GM12878 (cell line): ENCODE measurements at regions not wholly inside any gene's neighbourhood (a gene's known extent, or its start where the extent isn't known, plus 50 kb on each side); places are given as distances from the start of the nearest gene placed in this dataset.

ENCODE experiments used
- ATAC-seq: fragments of 200-7000 bp; cut with Tn5 transposase; 3 replicates; pipeline ENCODE4 v1.9.1; 2020; ENCODE audit warnings: mild to moderate bottlenecking, moderate library complexity
- BruUV-seq: library from RNA; stranded (reverse); fragments of 400-500 nt; replicated peaks from 2 replicates; lab custom pipeline; 2021; lab: Mats Ljungman, UMichigan
- CTCF ChIA-PET: fragments of 300-600 bp; sonication (Branson Sonifier 250); formaldehyde crosslinking; extraction: SDS; loops from one replicate; lab custom pipeline; 2021; ENCODE audit warnings: inconsistent platforms; lab: Yijun Ruan, JAX
- POLR2A ChIA-PET: fragments of 350-600 bp; formaldehyde crosslinking; extraction: SDS; loops from one replicate; lab custom pipeline; 2021; ENCODE audit warnings: inconsistent platforms; lab: Charles Lee
- RAD21 ChIA-PET: fragments of 300-600 bp; sonication (Branson Sonifier 250); formaldehyde crosslinking; loops from one replicate; lab custom pipeline; 2023; ENCODE audit warnings: antibody characterized with exemption; ENCODE audit not compliant: unreplicated experiment; lab: Charles Lee
- SMC1A ChIA-PET: fragments of 300-600 bp; sonication (Branson Sonifier 250); formaldehyde crosslinking; loops from one replicate; lab custom pipeline; 2023; ENCODE audit not compliant: unreplicated experiment, uncharacterized antibody; lab: Charles Lee
- DNase-seq: peaks from one replicate; pipeline ENCODE4 v3.0.0-alpha.2; 2011; ENCODE audit warnings: low read depth, low spot score
- FAIRE-seq: peaks from 3 replicates; lab custom pipeline; 2011; peaks lifted over from hg19 to GRCh38; lab: Jason Lieb, UNC
- H2AFZ ChIP-seq: 2 replicates; pipeline ENCODE4 v1.6.0; 2011; ENCODE audit warnings: low read depth, low read length, control low read depth; ENCODE audit not compliant: control insufficient read depth
- H3K27ac ChIP-seq: 2 replicates; pipeline ENCODE4 v1.5.1; 2011; ENCODE audit warnings: control low read depth; ENCODE audit not compliant: control insufficient read depth, insufficient read depth
- H3K27me3 ChIP-seq, 2 experiments: replicated peaks in 1 of 2; 2 replicates each; pipeline versions ENCODE4 v1.6.0 to v1.6.1; 2011; ENCODE audit warnings: low read length in 1 of 2; ENCODE audit not compliant: control insufficient read depth in 2 of 2, insufficient read depth in 2 of 2
- H3K36me3 ChIP-seq, 2 experiments: 2 replicates each; pipeline ENCODE4 v1.5.1; 2011; ENCODE audit warnings: low read length in 1 of 2; ENCODE audit not compliant: control insufficient read depth in 2 of 2, insufficient read depth in 2 of 2
- H3K4me1 ChIP-seq: 2 replicates; pipeline ENCODE4 v1.6.1; 2011; ENCODE audit warnings: mild to moderate bottlenecking, low read length, moderate library complexity, mixed read lengths; ENCODE audit not compliant: control insufficient read depth, insufficient read depth
- H3K4me2 ChIP-seq: 2 replicates; pipeline ENCODE4 v1.6.0; 2011; ENCODE audit warnings: control low read depth; ENCODE audit not compliant: control insufficient read depth, insufficient read depth
- H3K4me3 ChIP-seq: fragments of 200-600 bp; sonication (generic); 2 replicates; pipeline ENCODE4 v1.5.1; 2016
- H3K79me2 ChIP-seq: 2 replicates; pipeline ENCODE4 v1.6.0; 2011; ENCODE audit warnings: low read length; ENCODE audit not compliant: control insufficient read depth, insufficient read depth
- H3K9ac ChIP-seq: 2 replicates; pipeline ENCODE4 v1.8.0; 2011; ENCODE audit warnings: low read length, control low read depth, mixed read lengths; ENCODE audit not compliant: control insufficient read depth, insufficient read depth
- H3K9me3 ChIP-seq: replicated peaks from 3 replicates; pipeline ENCODE4 v1.5.1; 2011; ENCODE audit warnings: mild to moderate bottlenecking, low read length; ENCODE audit not compliant: control insufficient read depth, insufficient read depth
- H4K20me1 ChIP-seq: 2 replicates; pipeline ENCODE4 v1.6.0; 2011; ENCODE audit not compliant: control insufficient read depth, insufficient read depth
- ETV6 ChIP-seq, 2 experiments: fragments of 450-650 bp in 1 of 2; IDR thresholded peaks in 1 of 2; conservative IDR thresholded peaks in 1 of 2; 2 replicates each; pipeline ENCODE4 v1.6.1; 2014; ENCODE audit warnings: antibody characterized with exemption in 1 of 2, borderline replicate concordance in 1 of 2, low read depth in 1 of 2, mild to moderate bottlenecking in 1 of 2, moderate library complexity in 1 of 2
- HCFC1 ChIP-seq: fragments of 150-350 bp; IDR thresholded peaks from 2 replicates; pipeline ENCODE4 v1.6.1; 2014; ENCODE audit warnings: low read length
- IKZF2 ChIP-seq, 2 experiments: fragments of 450-650 bp; IDR thresholded peaks; 2 replicates each; pipeline ENCODE4 v1.6.1; 2017; ENCODE audit warnings: mild to moderate bottlenecking in 2 of 2, moderate library complexity in 2 of 2
- JUND ChIP-seq: IDR thresholded peaks from 2 replicates; pipeline ENCODE4 v1.6.1; 2012; ENCODE audit warnings: low read depth, mild to moderate bottlenecking, low read length, improper control_type of control experiment, moderate library complexity
- KAT2A ChIP-seq: conservative IDR thresholded peaks from 2 replicates; pipeline ENCODE4 v1.6.1; 2011; ENCODE audit warnings: low read depth, low read length; ENCODE audit not compliant: control insufficient read depth
- PAX5 ChIP-seq: IDR thresholded peaks from 2 replicates; pipeline ENCODE4 v1.6.1; 2011; ENCODE audit warnings: low read depth, low read length, borderline replicate concordance
- PBX3 ChIP-seq: IDR thresholded peaks from 2 replicates; pipeline ENCODE4 v1.6.1; 2011; ENCODE audit warnings: mild to moderate bottlenecking, low read depth, low read length, moderate library complexity; ENCODE audit not compliant: insufficient replicate concordance
- PML ChIP-seq: IDR thresholded peaks from 2 replicates; pipeline ENCODE4 v1.6.1; 2012; ENCODE audit warnings: low read length, inconsistent platforms
- POLR2A ChIP-seq: IDR thresholded peaks from 2 replicates; pipeline ENCODE4 v1.6.1; 2011; ENCODE audit warnings: low read depth, mild to moderate bottlenecking, low read length
- RAD21 ChIP-seq: IDR thresholded peaks from 2 replicates; pipeline ENCODE4 v1.6.1; 2011; ENCODE audit warnings: mild to moderate bottlenecking, low read depth, low read length, moderate library complexity; ENCODE audit not compliant: insufficient read depth
- SMC3 ChIP-seq: IDR thresholded peaks from 2 replicates; pipeline ENCODE4 v1.6.1; 2011; ENCODE audit warnings: low read length, improper control_type of control experiment, borderline replicate concordance
- TBL1XR1 ChIP-seq: IDR thresholded peaks from 2 replicates; pipeline ENCODE4 v1.6.1; 2012; ENCODE audit warnings: low read depth, low read length, improper control_type of control experiment
- TCF12 ChIP-seq: IDR thresholded peaks from 2 replicates; pipeline ENCODE4 v1.6.1; 2011; ENCODE audit warnings: low read depth, mild to moderate bottlenecking, low read length
- ZNF622 ChIP-seq: fragments of 450-650 bp; IDR thresholded peaks from 2 replicates; pipeline ENCODE4 v1.6.1; 2017; ENCODE audit warnings: mild to moderate bottlenecking, inconsistent platforms
- WGBS: methylation state at CpG from one replicate; pipeline ENCODE4 v1.1.6; 2016; ENCODE audit warnings: low lambda C conversion rate; ENCODE audit not compliant: insufficient replicate concordance, insufficient coverage; ENCODE audit errors: missing lambda C conversion rate; 5-methylcytosine and 5-hydroxymethylcytosine counted together
- in situ Hi-C: fragments of 300-500 bp; cut with MboI; formaldehyde crosslinking; loops from 9 replicates; pipeline ENCODE4 v1.14.3; 2018; ENCODE audit warnings: mixed read lengths
- intact Hi-C: fragments of 100-400 bp; cut with micrococcal nuclease; formaldehyde crosslinking; loops from one replicate; pipeline ENCODE4 v1.14.2; 2022; ENCODE audit not compliant: unreplicated experiment
- TF ChIP-seq, protein P1 (sequence below), 3 experiments: IDR thresholded peaks in 2 of 3; conservative IDR thresholded peaks in 1 of 3; 2 replicates each; pipeline ENCODE4 v1.5.1; 2011; ENCODE audit warnings: low read depth in 3 of 3, low read length in 3 of 3, mild to moderate bottlenecking in 3 of 3, control low read depth in 2 of 3, moderate library complexity in 2 of 3, inconsistent platforms in 1 of 3, mixed read lengths in 1 of 3; ENCODE audit not compliant: control insufficient read depth in 2 of 3, insufficient read depth in 1 of 3; ENCODE audit errors: extremely low read depth in 1 of 3

DNA sequence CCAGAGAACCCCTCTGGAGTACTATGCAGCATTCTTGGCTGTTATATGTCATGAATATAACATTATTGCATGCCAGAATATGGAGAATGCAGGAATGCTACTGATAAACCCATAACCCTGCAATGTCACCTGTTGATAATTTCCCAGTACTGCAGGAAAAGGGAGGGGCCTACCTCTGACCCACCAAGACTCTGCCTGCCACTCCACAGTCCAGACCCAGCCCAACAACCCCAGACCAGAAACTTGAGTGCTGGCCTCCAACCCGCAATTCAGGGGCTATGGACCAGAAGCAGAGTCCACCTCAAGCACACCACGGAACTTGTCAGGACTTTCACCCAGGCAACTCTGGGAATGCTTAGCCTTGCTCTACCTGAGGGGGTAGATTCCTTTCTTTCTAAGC lies 92.9 kb upstream of the WDR44 start (continued):
- TF ChIP-seq IKZF2 (IDR thresholded peaks at IDR 0.05) (no peak), ZNF622 (no peak), POLR2A (no peak), TCF12 (no peak), KAT2A (no peak), PML (no peak), HCFC1 (no peak), TBL1XR1 (no peak), JUND (no peak)

GRCh38 chrX:118254611-118255010 lies 91.3 kb upstream of the WDR44 start:
- in situ Hi-C loops (loop anchor here (10.0 kb wide), 2 partner anchors 260 to 1760 kb away; no protein-coding TSS in a partner anchor), intact Hi-C loops (loop anchor here (1.0 to 10.0 kb wide), 2 partner anchors 257 to 1770 kb away; no protein-coding TSS in a partner anchor)
- BruUV-seq, result no TSS peak
- FAIRE-seq (peak; percentile 82), DNase-seq (peak; percentile 23), ATAC-seq (peak; percentile 78)
- Histone ChIP-seq H3K79me2 (no peaks in the 10 kb centered on the region), H3K4me2 (no peak overlapping the region), H3K36me3 (no peaks in the 10 kb centered on the region), H4K20me1 (no peaks in the 10 kb centered on the region), H3K4me1 (no peaks in the 10 kb centered on the region), H3K27me3 (no peaks in the 10 kb centered on the region), H2AFZ (no peak overlapping the region), H3K27ac (no peak overlapping the region), H3K4me3 (no peak overlapping the region), H3K9me3 (no peaks in the 10 kb centered on the region), H3K9ac (no peak overlapping the region)
- CTCF ChIA-PET, result interaction anchor here (0.6 to 3.9 kb wide), 17 partner anchors 9 to 1765 kb away, joined by 3 to 15 read pairs (median 4); no protein-coding TSS in a partner anchor
- 4% methylated on average over 2 of the region's 2 CpGs for WGBS
- RAD21 ChIA-PET, result interaction anchor here (1.0 to 1.9 kb wide), 4 partner anchors 42 to 1765 kb away, joined by 3 to 12 read pairs (median 6); no protein-coding TSS in a partner anchor
- SMC1A ChIA-PET, result interaction anchor here (1.1 to 3.1 kb wide), 6 partner anchors 10 to 280 kb away, joined by 3 to 14 read pairs (median 4); no protein-coding TSS in a partner anchor
- TF ChIP-seq PAX5 (no peak), RAD21 (peak; percentile 88), ETV6 (conservative IDR thresholded peaks at IDR 0.05 in 1 of 2, IDR thresholded peaks at IDR 0.05 in 1 of 2; ENCODE audit: borderline replicate concordance in 1 of 2, low read depth in 1 of 2) (no peak), PBX3 (no peak), SMC3 (peak; percentile 74; the same call in 1 of the 2 replicates)
- TF ChIP-seq, protein P1, sequence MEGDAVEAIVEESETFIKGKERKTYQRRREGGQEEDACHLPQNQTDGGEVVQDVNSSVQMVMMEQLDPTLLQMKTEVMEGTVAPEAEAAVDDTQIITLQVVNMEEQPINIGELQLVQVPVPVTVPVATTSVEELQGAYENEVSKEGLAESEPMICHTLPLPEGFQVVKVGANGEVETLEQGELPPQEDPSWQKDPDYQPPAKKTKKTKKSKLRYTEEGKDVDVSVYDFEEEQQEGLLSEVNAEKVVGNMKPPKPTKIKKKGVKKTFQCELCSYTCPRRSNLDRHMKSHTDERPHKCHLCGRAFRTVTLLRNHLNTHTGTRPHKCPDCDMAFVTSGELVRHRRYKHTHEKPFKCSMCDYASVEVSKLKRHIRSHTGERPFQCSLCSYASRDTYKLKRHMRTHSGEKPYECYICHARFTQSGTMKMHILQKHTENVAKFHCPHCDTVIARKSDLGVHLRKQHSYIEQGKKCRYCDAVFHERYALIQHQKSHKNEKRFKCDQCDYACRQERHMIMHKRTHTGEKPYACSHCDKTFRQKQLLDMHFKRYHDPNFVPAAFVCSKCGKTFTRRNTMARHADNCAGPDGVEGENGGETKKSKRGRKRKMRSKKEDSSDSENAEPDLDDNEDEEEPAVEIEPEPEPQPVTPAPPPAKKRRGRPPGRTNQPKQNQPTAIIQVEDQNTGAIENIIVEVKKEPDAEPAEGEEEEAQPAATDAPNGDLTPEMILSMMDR (IDR thresholded peaks at IDR 0.05 in 2 of 3, conservative IDR thresholded peaks at IDR 0.05 in 1 of 3; ENCODE audit: control insufficient read depth in 2 of 3, extremely low read depth in 1 of 3, insufficient read depth in 1 of 3, low read depth in 3 of 3, low read length in 3 of 3), result peak; percentile 66 to 75 (median 67)
- POLR2A ChIA-PET, result no interaction called here
